Astrocyte (in vitro differentiated cells and primary cell): ENCODE measurements at regions not wholly inside any gene's neighbourhood (a gene's known extent, or its start where the extent isn't known, plus 50 kb on each side); places are given as distances from the start of the nearest gene placed in this dataset.

Experiments
- DNase-seq: peaks from one replicate; pipeline ENCODE4 v3.0.0-alpha.2; 2010; ENCODE audit warnings: low read depth
- FAIRE-seq: peaks from 2 replicates; lab custom pipeline; 2011; peaks lifted over from hg19 to GRCh38; lab: Jason Lieb, UNC
- H2AFZ ChIP-seq: 2 replicates; pipeline ENCODE4 v1.6.0; 2012; ENCODE audit warnings: low read depth, low read length, inconsistent platforms
- H3K27ac ChIP-seq: 2 replicates; pipeline ENCODE4 v1.5.1; 2011; ENCODE audit warnings: low read depth, low read length, inconsistent platforms
- H3K27me3 ChIP-seq: 2 replicates; pipeline ENCODE4 v1.6.0; 2011; ENCODE audit warnings: low read length, inconsistent platforms; ENCODE audit not compliant: insufficient read depth
- H3K36me3 ChIP-seq: 2 replicates; pipeline ENCODE4 v1.5.1; 2011; ENCODE audit warnings: low read length, inconsistent platforms; ENCODE audit not compliant: insufficient read depth
- H3K4me1 ChIP-seq: 2 replicates; pipeline ENCODE4 v1.5.1; 2011; ENCODE audit warnings: low read length, inconsistent platforms; ENCODE audit not compliant: insufficient read depth
- H3K4me2 ChIP-seq: 2 replicates; pipeline ENCODE4 v1.6.0; 2012; ENCODE audit warnings: low read length, inconsistent platforms
- H3K4me3 ChIP-seq: 2 replicates; pipeline ENCODE4 v1.5.1; 2011; ENCODE audit warnings: low read depth, mild to moderate bottlenecking, low read length, inconsistent platforms; ENCODE audit not compliant: insufficient read depth
- H3K79me2 ChIP-seq: 2 replicates; pipeline ENCODE4 v1.6.0; 2012; ENCODE audit warnings: mild to moderate bottlenecking, low read length, inconsistent platforms; ENCODE audit not compliant: insufficient read depth
- H3K9ac ChIP-seq: 2 replicates; pipeline ENCODE4 v1.6.0; 2012; ENCODE audit warnings: mild to moderate bottlenecking, low read length, inconsistent platforms
- H3K9me3 ChIP-seq: 2 replicates; pipeline ENCODE4 v1.5.1; 2012; ENCODE audit warnings: low read depth, mild to moderate bottlenecking, low read length, inconsistent platforms; ENCODE audit not compliant: insufficient read depth
- H4K20me1 ChIP-seq: 2 replicates; pipeline ENCODE4 v1.6.0; 2012; ENCODE audit warnings: low read length, inconsistent platforms; ENCODE audit not compliant: insufficient read depth
- H3K27ac Mint-ChIP-seq: one replicate; pipeline ENCODE4 v1.8.0; 2021; ENCODE audit warnings: mild to moderate bottlenecking, mixed read lengths; ENCODE audit not compliant: unreplicated experiment
- H3K27me3 Mint-ChIP-seq: one replicate; pipeline ENCODE4 v1.8.0; 2021; ENCODE audit warnings: low read depth, mixed read lengths; ENCODE audit not compliant: unreplicated experiment
- H3K36me3 Mint-ChIP-seq: one replicate; pipeline ENCODE4 v1.8.0; 2021; ENCODE audit warnings: low read depth, mixed read lengths; ENCODE audit not compliant: unreplicated experiment
- H3K4me1 Mint-ChIP-seq: one replicate; pipeline ENCODE4 v1.8.0; 2021; ENCODE audit warnings: low read depth, mixed read lengths; ENCODE audit not compliant: unreplicated experiment
- H3K4me3 Mint-ChIP-seq: one replicate; pipeline ENCODE4 v1.8.0; 2021; ENCODE audit warnings: mild to moderate bottlenecking, moderate library complexity, mixed read lengths; ENCODE audit not compliant: unreplicated experiment
- H3K9me3 Mint-ChIP-seq: one replicate; pipeline ENCODE4 v1.8.0; 2021; ENCODE audit warnings: mild to moderate bottlenecking, mixed read lengths; ENCODE audit not compliant: unreplicated experiment
- CTCF ChIP-seq: IDR thresholded peaks from 2 replicates; pipeline ENCODE4 v1.5.1; 2011; ENCODE audit warnings: low read depth, mild to moderate bottlenecking, inconsistent platforms, low read length, moderate library complexity; ENCODE audit not compliant: insufficient read depth
- EZH2 ChIP-seq: IDR thresholded peaks from 2 replicates; pipeline ENCODE4 v1.6.1; 2012; ENCODE audit warnings: mild to moderate bottlenecking, low read length, inconsistent platforms; ENCODE audit not compliant: insufficient read depth

GRCh38 chr2:128392207-128392606 is 73.5 kb upstream of the HS6ST1 start:
- Histone ChIP-seq H3K9ac (no peak overlapping the region), H3K27me3 (no peaks in the 10 kb centered on the region), H3K27ac (no peak overlapping the region), H3K4me3 (no peak overlapping the region), H3K79me2 (no peaks in the 10 kb centered on the region), H3K9me3 (no peaks in the 10 kb centered on the region), H2AFZ (no peak overlapping the region), H3K36me3 (no peaks in the 10 kb centered on the region), H3K4me2 (no peak overlapping the region), H3K4me1 (peaks cover 4% of the 10 kb centered on the region), H4K20me1 (no peaks in the 10 kb centered on the region)
- peaks cover 10% of the 10 kb centered on the region for H3K27me3 Mint-ChIP-seq
- no peaks in the 10 kb centered on the region for H3K36me3 Mint-ChIP-seq
- DNase-seq (no peak), FAIRE-seq (no peak)
- no peak overlapping the region for H3K27ac Mint-ChIP-seq
- no peak for TF ChIP-seq CTCF
- TF ChIP-seq EZH2: no peak
- H3K4me1 Mint-ChIP-seq: peaks cover 16% of the 10 kb centered on the region
- no peak overlapping the region for H3K4me3 Mint-ChIP-seq
- peaks cover 1% of the 10 kb centered on the region for H3K9me3 Mint-ChIP-seq

- Histone ChIP-seq H3K4me1 (peaks cover 4% of the 10 kb centered on the region), H3K4me2 (no peak overlapping the region), H2AFZ (no peak overlapping the region), H3K9me3 (no peaks in the 10 kb centered on the region), H3K36me3 (no peaks in the 10 kb centered on the region), H4K20me1 (no peaks in the 10 kb centered on the region), H3K4me3 (no peak overlapping the region), H3K79me2 (no peaks in the 10 kb centered on the region), H3K27me3 (no peaks in the 10 kb centered on the region), H3K27ac (no peak overlapping the region), H3K9ac (no peak overlapping the region)
- Mint-ChIP-seq H3K27me3 (peaks cover 10% of the 10 kb centered on the region), H3K9me3 (peaks cover 1% of the 10 kb centered on the region), H3K4me3 (no peak overlapping the region), H3K36me3 (no peaks in the 10 kb centered on the region), H3K4me1 (peaks cover 8% of the 10 kb centered on the region), H3K27ac (no peak overlapping the region)
- DNase-seq: no peak
- no peak for FAIRE-seq
- TF ChIP-seq CTCF: no peak
- no peak for TF ChIP-seq EZH2
Measured at GRCh38 chr2:128394007-128394730, 75.5 kb upstream of the HS6ST1 start.

- peaks cover 4% of the 10 kb centered on the region for H3K4me1 ChIP-seq
- no peaks in the 10 kb centered on the region for H3K27me3 ChIP-seq
- H3K9ac ChIP-seq: no peak overlapping the region
- no peak overlapping the region for H2AFZ ChIP-seq
- no peaks in the 10 kb centered on the region for H3K36me3 ChIP-seq
- Mint-ChIP-seq H3K27ac (no peak overlapping the region), H3K27me3 (peaks cover 5% of the 10 kb centered on the region), H3K4me1 (peaks cover 8% of the 10 kb centered on the region), H3K36me3 (no peaks in the 10 kb centered on the region), H3K4me3 (no peak overlapping the region), H3K9me3 (peaks cover 1% of the 10 kb centered on the region)
- H4K20me1 ChIP-seq: no peaks in the 10 kb centered on the region
- no peak overlapping the region for H3K4me3 ChIP-seq
- no peak overlapping the region for H3K4me2 ChIP-seq
- DNase-seq: no peak
- H3K79me2 ChIP-seq: no peaks in the 10 kb centered on the region
- FAIRE-seq: no peak
- no peaks in the 10 kb centered on the region for H3K9me3 ChIP-seq
- no peak overlapping the region for H3K27ac ChIP-seq
- no peak for TF ChIP-seq CTCF
- no peak for TF ChIP-seq EZH2
Measured at GRCh38 chr2:128395196-128395595, 76.5 kb upstream of the HS6ST1 start.
